ENCODE measurements at regions not wholly inside any gene's neighbourhood (a gene's known extent, or its start where the extent isn't known, plus 50 kb on each side); places are given as distances from the start of the nearest gene placed in this dataset.

GRCh38 chr21:15359251-15359650 is 294.5 kb upstream of the NRIP1 start:
- intact Hi-C loops (cut with DNase I): no loop called here
- DNase-seq (no peak), FAIRE-seq (no peak)
- Histone ChIP-seq H3K9ac (ENCODE audit: low read length in 3 of 3) (no peak overlapping the region), H3K4me3 (ENCODE audit: low read length in 3 of 3) (no peak overlapping the region), H3K4me1 (ENCODE audit: control insufficient read depth in 2 of 3, insufficient read depth in 2 of 3, low read depth in 1 of 3, low read length in 3 of 3) (no peaks in the 10 kb centered on the region), H3K9me3 (ENCODE audit: control insufficient read depth in 2 of 3, insufficient read depth in 1 of 3, low read length in 3 of 3) (no peaks in the 10 kb centered on the region), H3K36me3 (ENCODE audit: control insufficient read depth in 2 of 3, insufficient read depth in 3 of 3, low read length in 3 of 3) (no peaks in the 10 kb centered on the region), H3K27me3 (ENCODE audit: control insufficient read depth, insufficient read depth, low read length) (no peaks in the 10 kb centered on the region), H3K27ac (ENCODE audit: low read depth in 2 of 2, low read length in 2 of 2) (no peak overlapping the region)
- TF ChIP-seq CTCF (IDR thresholded peaks at IDR 0.05; ENCODE audit: borderline replicate concordance, extremely low read depth, insufficient read depth): no peak

GRCh38 chr21:15362458-15362857 is 297.7 kb upstream of the NRIP1 start:
- FAIRE-seq (no peak), DNase-seq (no peak)

GRCh38 chr21:15363921-15364320 is 299.1 kb upstream of the NRIP1 start:
- Histone ChIP-seq H3K36me3 (ENCODE audit: control insufficient read depth in 2 of 3, insufficient read depth in 3 of 3, low read length in 3 of 3) (no peaks in the 10 kb centered on the region), H3K27me3 (ENCODE audit: control insufficient read depth, insufficient read depth, low read length) (no peaks in the 10 kb centered on the region), H3K9ac (ENCODE audit: low read length in 3 of 3) (no peak overlapping the region), H3K27ac (ENCODE audit: low read depth in 2 of 2, low read length in 2 of 2) (no peak overlapping the region), H3K4me1 (ENCODE audit: control insufficient read depth in 2 of 3, insufficient read depth in 2 of 3, low read depth in 1 of 3, low read length in 3 of 3) (no peaks in the 10 kb centered on the region), H3K9me3 (ENCODE audit: control insufficient read depth in 2 of 3, insufficient read depth in 1 of 3, low read length in 3 of 3) (peaks cover 0 to 1% (median 0%) of the 10 kb centered on the region in 3 donors), H3K4me3 (ENCODE audit: low read length in 3 of 3) (no peak overlapping the region)
- no peak for FAIRE-seq
- intact Hi-C loops (cut with DNase I): no loop called here
- TF ChIP-seq CTCF (IDR thresholded peaks at IDR 0.05; ENCODE audit: borderline replicate concordance, extremely low read depth, insufficient read depth): no peak
- no peak for DNase-seq

More at GRCh38 chr21:15362458-15362857, 297.7 kb upstream of the NRIP1 start:
- Histone ChIP-seq H3K27me3 (ENCODE audit: control insufficient read depth, insufficient read depth, low read length) (no peaks in the 10 kb centered on the region), H3K4me1 (ENCODE audit: control insufficient read depth in 2 of 3, insufficient read depth in 2 of 3, low read depth in 1 of 3, low read length in 3 of 3) (no peaks in the 10 kb centered on the region), H3K9ac (ENCODE audit: low read length in 3 of 3) (no peak overlapping the region), H3K27ac (ENCODE audit: low read depth in 2 of 2, low read length in 2 of 2) (no peak overlapping the region), H3K9me3 (ENCODE audit: control insufficient read depth in 2 of 3, insufficient read depth in 1 of 3, low read length in 3 of 3) (peaks cover 0 to 1% (median 0%) of the 10 kb centered on the region in 3 donors), H3K36me3 (ENCODE audit: control insufficient read depth in 2 of 3, insufficient read depth in 3 of 3, low read length in 3 of 3) (no peaks in the 10 kb centered on the region), H3K4me3 (ENCODE audit: low read length in 3 of 3) (no peak overlapping the region)
- TF ChIP-seq CTCF (IDR thresholded peaks at IDR 0.05; ENCODE audit: borderline replicate concordance, extremely low read depth, insufficient read depth): no peak
- intact Hi-C loops (cut with DNase I): no loop called here

- H3K9me3 ChIP-seq (ENCODE audit: control insufficient read depth in 2 of 3, insufficient read depth in 1 of 3, low read length in 3 of 3): peaks cover 0 to 1% (median 0%) of the 10 kb centered on the region in 3 donors
- H3K36me3 ChIP-seq (ENCODE audit: control insufficient read depth in 2 of 3, insufficient read depth in 3 of 3, low read length in 3 of 3): no peaks in the 10 kb centered on the region
- no peak overlapping the region for H3K4me3 ChIP-seq (ENCODE audit: low read length in 3 of 3)
- TF ChIP-seq CTCF (IDR thresholded peaks at IDR 0.05; ENCODE audit: borderline replicate concordance, extremely low read depth, insufficient read depth): no peak
- DNase-seq: no peak
- H3K27me3 ChIP-seq (ENCODE audit: control insufficient read depth, insufficient read depth, low read length): no peaks in the 10 kb centered on the region
- FAIRE-seq: no peak
- H3K4me1 ChIP-seq (ENCODE audit: control insufficient read depth in 2 of 3, insufficient read depth in 2 of 3, low read depth in 1 of 3, low read length in 3 of 3): no peaks in the 10 kb centered on the region
- H3K9ac ChIP-seq (ENCODE audit: low read length in 3 of 3): no peak overlapping the region
- no peak overlapping the region for H3K27ac ChIP-seq (ENCODE audit: low read depth in 2 of 2, low read length in 2 of 2)
- intact Hi-C loops (cut with DNase I): no loop called here
Observed at GRCh38 chr21:15365751-15366392, 301.1 kb upstream of the NRIP1 start.

Measured in kidney (tissue), 13 donors.